HepG2 (cell line): ENCODE measurements at regions not wholly inside any gene's neighbourhood (a gene's known extent, or its start where the extent isn't known, plus 50 kb on each side); places are given as distances from the start of the nearest gene placed in this dataset.

Source experiments
- AHDC1 ChIP-seq: sonication (generic); formaldehyde crosslinking; IDR thresholded peaks from 2 replicates; pipeline ENCODE4 v1.5.1; 2020; ENCODE audit warnings: mild to moderate bottlenecking, missing genetic modification reagents, borderline replicate concordance
- ATRX ChIP-seq: sonication (generic); formaldehyde crosslinking; IDR thresholded peaks from 2 replicates; pipeline ENCODE4 v1.4.0; 2020; ENCODE audit warnings: missing genetic modification reagents, borderline replicate concordance
- CHCHD3 ChIP-seq: sonication (generic); formaldehyde crosslinking; IDR thresholded peaks from 2 replicates; pipeline ENCODE4 v1.8.0; 2022; ENCODE audit warnings: mild to moderate bottlenecking, missing genetic modification reagents, moderate library complexity
- FOXA1 ChIP-seq, 2 experiments: fragments of 450-650 bp in 1 of 2; sonication (generic) in 1 of 2; formaldehyde crosslinking in 1 of 2; IDR thresholded peaks; 2 replicates each; pipeline versions ENCODE4 v1.4.0 to v1.6.1; 2016 to 2020; ENCODE audit warnings: missing genetic modification reagents in 1 of 2
- FOXK1 ChIP-seq: sonication (generic); formaldehyde crosslinking; IDR thresholded peaks from 2 replicates; pipeline ENCODE4 v1.4.0; 2020; ENCODE audit warnings: low read depth, missing genetic modification reagents, borderline replicate concordance
- HIC2 ChIP-seq: sonication (generic); formaldehyde crosslinking; IDR thresholded peaks from 2 replicates; pipeline ENCODE4 v1.9.0; 2022; ENCODE audit warnings: low read depth, missing genetic modification reagents
- HMG20B ChIP-seq: conservative IDR thresholded peaks from 2 replicates; pipeline ENCODE4 v1.6.1; 2016; ENCODE audit warnings: missing genetic modification reagents, missing compliant biosample characterization
- NFATC3 ChIP-seq: sonication (generic); formaldehyde crosslinking; IDR thresholded peaks from 2 replicates; pipeline ENCODE4 v1.5.1; 2020; ENCODE audit warnings: mild to moderate bottlenecking, missing genetic modification reagents
- NFE2 ChIP-seq: sonication (generic); formaldehyde crosslinking; IDR thresholded peaks from 2 replicates; pipeline ENCODE4 v1.4.0; 2020; ENCODE audit warnings: missing genetic modification reagents
- NFIC ChIP-seq: IDR thresholded peaks from 2 replicates; pipeline ENCODE4 v1.6.1; 2012; ENCODE audit warnings: mild to moderate bottlenecking, low read length, inconsistent platforms
- PHF21A ChIP-seq: sonication (generic); formaldehyde crosslinking; IDR thresholded peaks from 2 replicates; pipeline ENCODE4 v1.5.0; 2020; ENCODE audit warnings: mild to moderate bottlenecking, missing genetic modification reagents
- PITX1 ChIP-seq: sonication (generic); formaldehyde crosslinking; IDR thresholded peaks from 2 replicates; pipeline ENCODE4 v1.5.1; 2020; ENCODE audit warnings: mild to moderate bottlenecking, missing genetic modification reagents
- RBFOX2 ChIP-seq: fragments of 200-400 bp; formaldehyde crosslinking; IDR thresholded peaks from 2 replicates; pipeline ENCODE4 v1.6.1; 2017; ENCODE audit warnings: low read depth, mild to moderate bottlenecking, low read length
- RFXAP ChIP-seq: sonication (generic); formaldehyde crosslinking; IDR thresholded peaks from 2 replicates; pipeline ENCODE4 v1.4.0; 2020; ENCODE audit warnings: missing genetic modification reagents, borderline replicate concordance
- TARDBP ChIP-seq: sonication (generic); formaldehyde crosslinking; IDR thresholded peaks from 2 replicates; pipeline ENCODE4 v1.8.0; 2022; ENCODE audit warnings: mild to moderate bottlenecking, missing genetic modification reagents
- TFDP2 ChIP-seq: sonication (generic); formaldehyde crosslinking; IDR thresholded peaks from 2 replicates; pipeline ENCODE4 v1.4.0; 2020; ENCODE audit warnings: missing genetic modification reagents
- ZNF354B ChIP-seq: sonication (generic); formaldehyde crosslinking; IDR thresholded peaks from 2 replicates; pipeline ENCODE4 v1.8.0; 2022; ENCODE audit warnings: mild to moderate bottlenecking, missing genetic modification reagents

GRCh38 chr10:58994226-58995057, 182.0 kb upstream of the PHYHIPL start (continued):
- no peak for TF ChIP-seq NFATC3
- no peak for TF ChIP-seq HIC2 (CRISPR knock-in tag)
- TF ChIP-seq NFE2 (CRISPR knock-in tag), result no peak
- TF ChIP-seq TARDBP (CRISPR knock-in tag), result no peak; the same call in 1 of the 2 replicates
- 0 out of 2 replicates have a peak, but pooled peaks have one; percentile 39 for TF ChIP-seq FOXK1
- no peak for TF ChIP-seq FOXA1 (IDR thresholded peaks at IDR 0.05)
- TF ChIP-seq FOXA1 (CRISPR knock-in tag; IDR thresholded peaks at IDR 0.05), result 0 out of 2 replicates have a peak, but pooled peaks have one; percentile 39
- TF ChIP-seq PHF21A, result peak; percentile 83
- peak; percentile 79 for TF ChIP-seq RBFOX2
- TF ChIP-seq RFXAP (CRISPR knock-in tag), result no peak
- peak; percentile 64; the same call in 1 of the 2 replicates for TF ChIP-seq PITX1 (CRISPR knock-in tag)
- 0 out of 2 replicates have a peak, but pooled peaks have one; percentile 25 for TF ChIP-seq HMG20B (CRISPR knock-in tag)
- no peak for TF ChIP-seq ZNF354B
- peak; percentile 73; the same call in 1 of the 2 replicates for TF ChIP-seq AHDC1 (CRISPR knock-in tag)
- TF ChIP-seq ATRX (CRISPR knock-in tag), result no peak
- TF ChIP-seq TFDP2 (CRISPR knock-in tag), result 0 out of 2 replicates have a peak, but pooled peaks have one; percentile 7
- TF ChIP-seq NFIC, result peak; percentile 69; the same call in 1 of the 2 replicates
- TF ChIP-seq CHCHD3, result no peak
